K562 (cell line): ENCODE measurements at regions not wholly inside any gene's neighbourhood (a gene's known extent, or its start where the extent isn't known, plus 50 kb on each side); places are given as distances from the start of the nearest gene placed in this dataset.
A peak's percentile ranks its signal among the peaks of the same experiment; 100 is the strongest.

Source experiments
- ATAC-seq: fragments of 200-7000 bp; cut with Tn5 transposase; 3 replicates; pipeline ENCODE4 v1.9.1; 2020; ENCODE audit warnings: moderate library complexity
- BruUV-seq: library from RNA; stranded (reverse); fragments of 400-500 nt; replicated peaks from 2 replicates; lab custom pipeline; 2021; lab: Mats Ljungman, UMichigan
- CTCF ChIA-PET: fragments of 300-600 bp; formaldehyde crosslinking; extraction: SDS; loops from one replicate; lab custom pipeline; 2021; ENCODE audit warnings: low intra/inter-chr PET ratio; lab: Yijun Ruan, JAX
- POLR2A ChIA-PET: fragments of 300-600, 350-650 bp; sonication (Branson Sonifier 250); formaldehyde crosslinking; extraction: SDS; loops from one replicate; lab custom pipeline; 2021; ENCODE audit warnings: antibody characterized with exemption, inconsistent platforms; lab: Yijun Ruan, JAX
- DNase-seq, 4 experiments: peaks; one replicate each; pipeline versions ENCODE4 v3.0.0 to v3.0.0-alpha.2; 2011 to 2018; ENCODE audit warnings: low spot score in 3 of 4, mixed read lengths in 3 of 4; ENCODE audit errors: extremely low read depth in 1 of 4
- FAIRE-seq: peaks from 2 replicates; lab custom pipeline; 2011; peaks lifted over from hg19 to GRCh38; lab: Jason Lieb, UNC
- H2AFZ ChIP-seq: 2 replicates; pipeline ENCODE4 v1.6.0; 2011; ENCODE audit warnings: low read depth, low read length, control low read depth, inconsistent platforms
- H3K27ac ChIP-seq: fragments of 200-600 bp; 3 replicates; pipeline ENCODE4 v1.8.0; 2011; ENCODE audit warnings: low read depth, mild to moderate bottlenecking, control low read depth, inconsistent platforms, low read length, moderate library complexity, mixed read lengths; ENCODE audit errors: extremely low read depth
- H3K27me3 ChIP-seq, 2 experiments: fragments of 300-600 bp in 1 of 2; 2 replicates in 1 of 2; 3 replicates in 1 of 2; pipeline versions ENCODE4 v1.6.0 to v1.8.0; 2011; ENCODE audit warnings: inconsistent platforms in 2 of 2, low read length in 2 of 2, mild to moderate bottlenecking in 1 of 2, mixed read lengths in 1 of 2, moderate library complexity in 1 of 2; ENCODE audit not compliant: control insufficient read depth in 2 of 2, insufficient read depth in 2 of 2
- H3K36me3 ChIP-seq: fragments of 300-600 bp; 3 replicates; pipeline ENCODE4 v1.8.0; 2011; ENCODE audit warnings: mild to moderate bottlenecking, low read length, inconsistent platforms; ENCODE audit not compliant: control insufficient read depth, insufficient read depth
- H3K4me1 ChIP-seq, 2 experiments: fragments of 200-600 bp in 1 of 2; replicated peaks in 1 of 2; 2 replicates in 1 of 2; 3 replicates in 1 of 2; pipeline versions ENCODE4 v1.5.1 to v1.8.0; 2011; ENCODE audit warnings: inconsistent platforms in 2 of 2, low read length in 2 of 2, mild to moderate bottlenecking in 1 of 2, mixed read lengths in 1 of 2, moderate library complexity in 1 of 2; ENCODE audit not compliant: control insufficient read depth in 2 of 2, insufficient read depth in 2 of 2
- H3K4me2 ChIP-seq: 2 replicates; pipeline ENCODE4 v1.6.1; 2011; ENCODE audit warnings: low read length, control low read depth, inconsistent platforms, mixed read lengths; ENCODE audit not compliant: insufficient read depth
- H3K4me3 ChIP-seq: fragments of 200-600 bp; sonication (generic), shearing (Covaris generic); 2 replicates; pipeline ENCODE4 v1.5.1; 2016; ENCODE audit warnings: control low read depth, inconsistent platforms
- H3K79me2 ChIP-seq: fragments of 200-600 bp; 3 replicates; pipeline ENCODE4 v1.8.0; 2011; ENCODE audit warnings: low read length, inconsistent platforms; ENCODE audit not compliant: control insufficient read depth, insufficient read depth
- H3K9ac ChIP-seq, 2 experiments: 2 replicates each; pipeline versions ENCODE4 v1.6.0 to v1.6.1; 2011; ENCODE audit warnings: low read depth in 2 of 2, low read length in 2 of 2, control low read depth in 1 of 2, inconsistent platforms in 1 of 2, mild to moderate bottlenecking in 1 of 2, mixed read lengths in 1 of 2; ENCODE audit not compliant: insufficient read depth in 1 of 2
- H3K9me1 ChIP-seq: one replicate; pipeline ENCODE4 v1.6.0; 2011; ENCODE audit warnings: inconsistent platforms, mild to moderate bottlenecking, low read length, moderate library complexity; ENCODE audit not compliant: control insufficient read depth, insufficient read depth
- H3K9me3 ChIP-seq: replicated peaks from 2 replicates; pipeline ENCODE4 v1.5.1; 2011; ENCODE audit warnings: low read depth, low read length, inconsistent platforms; ENCODE audit not compliant: control insufficient read depth, insufficient read depth
- H4K20me1 ChIP-seq: replicated peaks from 2 replicates; pipeline ENCODE4 v1.6.1; 2011; ENCODE audit warnings: low read length, inconsistent platforms, mixed read lengths; ENCODE audit not compliant: control insufficient read depth, insufficient read depth
- FOSL1 ChIP-seq: fragments of 200-800 bp; sonication (Bioruptor generic); conservative IDR thresholded peaks from 2 replicates; pipeline ENCODE4 v1.6.1; 2016; ENCODE audit warnings: missing genetic modification characterization, missing compliant biosample characterization
- WGBS: fragments of 100-300 bp; shearing (Covaris generic); methylation state at CpG from one replicate; pipeline ENCODE4 v1.1.6; 2016; ENCODE audit warnings: low coverage, mixed read lengths; ENCODE audit not compliant: insufficient coverage; ENCODE audit errors: missing lambda C conversion rate; 5-methylcytosine and 5-hydroxymethylcytosine counted together
- in situ Hi-C: fragments of 300-500 bp; cut with MboI; formaldehyde crosslinking; loops from 4 replicates; pipeline ENCODE4 v1.15.0; 2018; ENCODE audit warnings: inconsistent platforms, mixed read lengths
- intact Hi-C: fragments of 100-400 bp; cut with micrococcal nuclease; formaldehyde crosslinking; loops from 2 replicates; pipeline ENCODE4 v1.14.2; 2022
- TF ChIP-seq, protein P1 (sequence below), 3 experiments: fragments of 200-800 bp in 1 of 3; fragments of 250-450 bp in 1 of 3; fragments of 450-650 bp in 1 of 3; sonication (Bioruptor Pico) in 1 of 3; sonication (Bioruptor generic) in 1 of 3; formaldehyde crosslinking in 1 of 3; IDR thresholded peaks; 2 replicates each; pipeline versions ENCODE4 v1.6.1 to v1.8.0; 2016 to 2022; ENCODE audit warnings: mild to moderate bottlenecking in 2 of 3, missing genetic modification characterization in 2 of 3, missing compliant biosample characterization in 1 of 3, moderate library complexity in 1 of 3

DNA sequence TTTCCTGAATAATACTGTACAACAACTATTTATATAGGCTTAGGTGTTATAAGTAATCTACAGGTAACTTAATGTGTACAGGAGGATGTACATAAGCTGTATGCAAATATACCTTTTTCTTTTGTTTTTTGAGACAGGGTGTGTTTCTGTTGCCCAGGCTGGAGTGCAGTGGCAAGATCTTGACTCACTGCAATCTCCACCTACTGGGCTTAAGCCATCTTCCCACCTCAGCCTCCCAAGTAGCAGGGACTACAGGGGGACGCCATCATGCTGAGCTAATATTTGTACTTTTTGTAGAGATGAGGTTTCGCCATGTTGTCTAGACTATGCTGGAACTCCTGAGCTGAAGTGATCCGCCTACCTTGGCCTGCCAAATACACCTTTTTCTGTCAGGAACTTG is 191.7 kb upstream of the ZNF217 start:
- CTCF ChIA-PET, result no interaction called here

More for the DNA sequence above, 191.7 kb upstream of the ZNF217 start:
- H3K27me3 ChIP-seq, result no peaks in the 10 kb centered on the region
- DNase-seq (no peak), FAIRE-seq (no peak), ATAC-seq (peak; percentile 56)
- no peaks in the 10 kb centered on the region; a peak in 1 of 5 replicates for H3K4me1 ChIP-seq
- no peaks in the 10 kb centered on the region for H4K20me1 ChIP-seq
- H3K4me3 ChIP-seq, result no peak overlapping the region
- POLR2A ChIA-PET, result no interaction called here
- no peaks in the 10 kb centered on the region for H3K79me2 ChIP-seq
- H3K4me2 ChIP-seq, result no peak overlapping the region
- H3K9me1 ChIP-seq, result no peaks in the 10 kb centered on the region
- no peaks in the 10 kb centered on the region for H3K36me3 ChIP-seq
- no peak overlapping the region for H3K9ac ChIP-seq
- WGBS, result 75% methylated on average over 3 of the region's 3 CpGs
- TF ChIP-seq FOSL1 (tag), result no peak
- TF ChIP-seq, protein P1, sequence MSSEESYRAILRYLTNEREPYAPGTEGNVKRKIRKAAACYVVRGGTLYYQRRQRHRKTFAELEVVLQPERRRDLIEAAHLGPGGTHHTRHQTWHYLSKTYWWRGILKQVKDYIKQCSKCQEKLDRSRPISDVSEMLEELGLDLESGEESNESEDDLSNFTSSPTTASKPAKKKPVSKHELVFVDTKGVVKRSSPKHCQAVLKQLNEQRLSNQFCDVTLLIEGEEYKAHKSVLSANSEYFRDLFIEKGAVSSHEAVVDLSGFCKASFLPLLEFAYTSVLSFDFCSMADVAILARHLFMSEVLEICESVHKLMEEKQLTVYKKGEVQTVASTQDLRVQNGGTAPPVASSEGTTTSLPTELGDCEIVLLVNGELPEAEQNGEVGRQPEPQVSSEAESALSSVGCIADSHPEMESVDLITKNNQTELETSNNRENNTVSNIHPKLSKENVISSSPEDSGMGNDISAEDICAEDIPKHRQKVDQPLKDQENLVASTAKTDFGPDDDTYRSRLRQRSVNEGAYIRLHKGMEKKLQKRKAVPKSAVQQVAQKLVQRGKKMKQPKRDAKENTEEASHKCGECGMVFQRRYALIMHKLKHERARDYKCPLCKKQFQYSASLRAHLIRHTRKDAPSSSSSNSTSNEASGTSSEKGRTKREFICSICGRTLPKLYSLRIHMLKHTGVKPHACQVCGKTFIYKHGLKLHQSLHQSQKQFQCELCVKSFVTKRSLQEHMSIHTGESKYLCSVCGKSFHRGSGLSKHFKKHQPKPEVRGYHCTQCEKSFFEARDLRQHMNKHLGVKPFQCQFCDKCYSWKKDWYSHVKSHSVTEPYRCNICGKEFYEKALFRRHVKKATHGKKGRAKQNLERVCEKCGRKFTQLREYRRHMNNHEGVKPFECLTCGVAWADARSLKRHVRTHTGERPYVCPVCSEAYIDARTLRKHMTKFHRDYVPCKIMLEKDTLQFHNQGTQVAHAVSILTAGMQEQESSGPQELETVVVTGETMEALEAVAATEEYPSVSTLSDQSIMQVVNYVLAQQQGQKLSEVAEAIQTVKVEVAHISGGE (CRISPR knock-in tag; IDR thresholded peaks at IDR 0.05), result peak in 1 of 3 experiments; percentile 93; a peak in 2 of 6 replicates
- no TSS peak for BruUV-seq
- intact Hi-C loops, result no loop called here
- no peak overlapping the region for H3K27ac ChIP-seq
- H3K9me3 ChIP-seq, result no peaks in the 10 kb centered on the region
- in situ Hi-C loops, result no loop called here
- no peak overlapping the region for H2AFZ ChIP-seq
